ENCODE measurements at regions not wholly inside any gene's neighbourhood (a gene's known extent, or its start where the extent isn't known, plus 50 kb on each side); places are given as distances from the start of the nearest gene placed in this dataset.
A peak's percentile ranks its signal among the peaks of the same experiment; 100 is the strongest.

GRCh38 chr1:234988155-234988517 lies 140.5 kb downstream of the TOMM20 start:
- DNase-seq = no peak

GRCh38 chr1:234987415-234988154 lies 141.1 kb downstream of the TOMM20 start:
- DNase-seq = peak; percentile 42

DNA sequence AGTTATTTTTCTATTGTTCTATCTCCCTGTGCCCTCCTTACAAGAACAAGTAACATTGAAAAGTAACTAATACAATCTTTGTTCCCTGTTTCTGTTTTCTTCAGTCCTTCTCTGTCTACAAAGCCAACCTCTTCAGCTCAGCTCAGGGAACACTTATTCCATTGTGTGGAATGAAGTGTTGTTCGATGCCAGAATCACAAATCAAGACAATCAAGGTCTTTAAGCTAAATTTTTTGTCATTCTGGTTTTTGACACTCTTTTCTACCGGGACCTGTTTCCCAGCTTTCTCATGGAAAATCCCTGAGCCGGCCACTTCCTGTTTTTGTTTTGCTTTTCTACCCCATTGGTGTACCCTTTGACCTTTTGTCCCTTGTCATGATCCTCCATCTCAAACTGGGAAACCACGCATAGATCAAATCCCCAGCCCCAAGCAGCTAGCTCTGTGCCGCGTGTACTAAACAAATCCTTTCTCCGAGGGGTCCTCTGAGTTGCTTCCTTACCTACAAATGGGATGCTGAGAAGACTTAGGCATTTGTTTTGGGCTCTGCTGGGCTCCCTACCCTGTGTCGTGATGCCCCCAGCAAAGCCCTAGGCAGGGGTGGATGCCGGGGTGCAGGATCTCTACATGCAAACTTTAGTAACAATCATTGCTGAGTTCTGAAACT lies 141.8 kb downstream of the TOMM20 start:
- no peak for DNase-seq

- DNase-seq = no peak
Measured at GRCh38 chr1:234985516-234986294, 142.9 kb downstream of the TOMM20 start.

- DNase-seq = no peak
Measured at GRCh38 chr1:234985007-234985370, 143.6 kb downstream of the TOMM20 start.

DNA sequence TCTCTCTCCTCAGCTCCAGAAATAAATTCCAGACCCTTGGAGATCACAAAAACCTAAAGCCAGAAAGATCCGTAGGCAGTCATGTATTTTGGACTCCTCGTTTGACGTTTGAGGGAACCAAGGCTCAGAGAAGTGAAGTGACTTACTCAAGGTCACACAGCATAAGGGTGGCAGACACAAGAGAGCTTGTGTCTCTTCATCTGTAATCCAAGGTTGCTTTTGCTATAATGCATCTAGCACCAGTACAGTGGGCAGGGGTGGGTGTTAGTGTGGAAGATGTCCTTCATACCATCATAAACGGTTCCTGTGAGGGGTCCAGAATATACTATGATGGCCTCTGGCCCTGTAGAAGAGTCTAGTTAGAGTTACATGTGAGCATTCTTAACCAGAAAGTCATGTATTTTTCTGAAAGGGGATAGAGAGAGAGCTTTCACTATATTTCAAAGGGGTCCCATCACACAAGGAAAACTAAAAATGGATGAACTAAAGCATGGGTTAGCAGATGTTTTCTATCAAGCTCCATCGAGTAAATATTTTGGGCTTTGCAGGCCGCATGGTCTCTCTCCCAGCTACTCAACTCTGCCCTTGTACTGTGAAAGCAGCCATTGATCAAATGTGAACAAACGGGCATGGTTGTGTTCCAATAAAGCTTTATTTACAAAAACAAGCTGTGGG lies 144.9 kb downstream of the TOMM20 start:
- DNase-seq = no peak

- no peak for DNase-seq
Measured at GRCh38 chr1:234981758-234982157, 146.9 kb downstream of the TOMM20 start.

GRCh38 chr1:234980645-234981396 lies 147.8 kb downstream of the TOMM20 start:
- no peak for DNase-seq

- DNase-seq = no peak
Measured at GRCh38 chr1:234980291-234980644, 148.4 kb downstream of the TOMM20 start.

- DNase-seq = no peak
Measured at GRCh38 chr1:234979296-234980279, 149.0 kb downstream of the TOMM20 start.

GRCh38 chr1:234978397-234979295 lies 150.0 kb downstream of the TOMM20 start:
- peak; percentile 29 for DNase-seq

- no peak for DNase-seq
Measured at GRCh38 chr1:234977875-234978396, 150.7 kb downstream of the TOMM20 start.

DNA sequence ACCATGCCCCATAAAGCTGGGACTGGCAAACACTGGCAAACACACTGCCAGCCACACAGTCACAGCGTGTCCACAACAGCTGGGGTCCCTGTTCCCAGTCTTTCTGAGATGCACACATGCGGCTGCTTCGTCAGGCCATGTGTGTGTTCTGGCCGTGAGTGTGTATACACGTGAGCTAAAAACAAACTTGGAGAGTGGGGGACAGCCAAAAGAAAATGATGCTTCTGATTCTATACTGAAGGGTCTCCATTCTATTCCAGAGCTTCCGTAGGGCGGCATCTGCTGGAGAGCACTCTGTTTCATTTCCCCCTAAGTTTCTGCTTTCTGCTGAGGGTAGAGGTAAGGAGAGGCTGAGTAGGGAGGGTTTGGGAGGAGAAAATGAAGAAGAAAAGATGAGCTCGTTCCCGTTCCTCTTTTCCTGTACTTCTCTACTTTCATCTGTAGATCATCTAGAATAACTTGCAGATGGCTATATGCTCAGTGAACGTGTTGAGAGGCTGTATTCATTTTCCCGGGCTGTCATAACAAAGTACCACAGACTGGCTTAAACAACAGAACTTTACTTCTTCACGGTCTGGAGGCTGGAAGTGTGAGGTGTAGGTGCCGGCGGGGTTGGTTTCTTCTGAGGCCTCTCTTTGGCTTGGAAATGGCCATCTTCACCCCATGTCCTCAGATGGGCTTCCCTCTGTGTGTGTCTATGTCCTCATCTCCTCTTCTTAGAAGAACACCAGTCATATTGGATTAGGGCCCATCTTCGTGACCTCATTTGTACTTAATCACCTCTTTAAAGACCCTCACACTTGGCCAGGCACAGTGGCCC lies 151.6 kb downstream of the TOMM20 start:
- no peak for DNase-seq

GRCh38 chr1:234975941-234976860 lies 152.4 kb downstream of the TOMM20 start:
- DNase-seq = no peak

DNA sequence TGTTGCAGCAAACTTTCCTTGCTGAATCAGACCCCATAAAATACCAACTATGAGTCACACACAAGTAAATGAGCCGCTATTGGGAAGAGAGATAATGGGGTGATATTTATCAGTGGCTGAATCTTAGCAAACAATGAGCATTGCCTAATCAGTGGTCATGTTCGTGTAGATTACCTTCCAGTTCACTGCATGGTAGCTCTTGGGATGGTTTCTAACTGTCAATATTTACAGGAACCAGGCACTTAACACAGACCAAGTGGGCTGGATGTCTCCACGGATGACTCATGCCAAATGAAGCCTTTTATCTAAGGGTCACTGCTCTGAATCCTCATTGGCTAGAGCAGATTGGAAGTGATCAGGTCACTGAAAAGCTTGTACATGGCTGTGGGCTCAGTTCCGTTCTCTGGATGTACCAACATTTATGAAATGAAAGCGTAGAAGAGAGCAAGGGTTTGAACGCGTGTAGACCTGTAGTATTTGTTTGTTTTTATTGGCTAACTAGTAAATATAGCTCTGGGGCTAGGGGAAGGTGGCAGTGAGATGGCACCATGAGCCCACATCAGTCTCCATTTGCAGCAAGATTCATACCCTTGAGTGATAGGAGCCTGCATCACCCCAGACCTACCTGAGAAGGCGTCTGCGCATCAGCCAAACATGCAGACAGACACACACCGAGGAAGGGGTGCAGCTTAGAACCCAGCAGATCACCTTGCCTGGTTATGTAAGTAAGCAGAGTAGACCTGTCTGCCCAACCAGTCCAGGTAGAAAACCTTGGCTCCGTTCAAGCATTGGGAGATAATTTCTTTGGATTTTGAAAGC lies 153.3 kb downstream of the TOMM20 start:
- no peak for DNase-seq

DNA sequence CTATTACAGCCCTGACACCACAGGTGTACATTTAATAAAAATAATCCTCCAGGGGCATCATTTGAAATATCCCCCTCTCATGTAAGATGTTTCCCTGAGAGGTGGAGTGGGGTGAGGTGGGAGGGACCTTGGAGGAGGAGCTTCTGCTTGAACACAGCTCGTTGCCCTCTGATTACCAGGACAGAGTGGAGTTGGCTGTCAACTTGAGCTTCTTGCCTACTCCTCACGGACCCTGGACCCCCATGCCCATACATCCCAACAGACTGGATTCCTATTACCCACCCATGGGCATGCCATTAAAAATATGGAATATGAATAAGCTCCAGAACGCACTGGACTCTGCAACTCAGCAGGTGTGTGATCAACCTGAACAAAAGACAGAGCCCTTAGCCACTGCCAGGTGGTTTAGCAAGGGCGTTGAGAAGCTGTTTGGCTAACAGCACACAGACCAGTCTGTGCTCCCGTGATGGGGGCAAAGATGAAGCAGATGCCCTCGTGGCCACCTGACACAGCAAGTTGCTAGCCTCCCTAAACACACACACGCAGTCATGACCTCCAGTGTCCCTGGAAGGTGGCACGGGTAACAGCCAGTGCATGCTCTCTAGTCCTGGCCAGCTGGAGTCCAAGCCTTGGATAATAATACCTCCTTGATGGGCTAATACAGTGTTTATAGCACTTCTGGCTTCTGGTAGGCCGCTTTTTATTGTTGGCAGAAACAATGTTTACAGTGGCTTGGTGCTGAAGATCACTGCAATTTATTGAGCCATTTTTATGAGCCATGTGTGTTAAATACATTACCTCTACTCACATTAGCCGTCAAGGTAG lies 155.0 kb downstream of the TOMM20 start:
- no peak for DNase-seq
